ENCODE measurements at regions not wholly inside any gene's neighbourhood (a gene's known extent, or its start where the extent isn't known, plus 50 kb on each side); places are given as distances from the start of the nearest gene placed in this dataset.

DNA sequence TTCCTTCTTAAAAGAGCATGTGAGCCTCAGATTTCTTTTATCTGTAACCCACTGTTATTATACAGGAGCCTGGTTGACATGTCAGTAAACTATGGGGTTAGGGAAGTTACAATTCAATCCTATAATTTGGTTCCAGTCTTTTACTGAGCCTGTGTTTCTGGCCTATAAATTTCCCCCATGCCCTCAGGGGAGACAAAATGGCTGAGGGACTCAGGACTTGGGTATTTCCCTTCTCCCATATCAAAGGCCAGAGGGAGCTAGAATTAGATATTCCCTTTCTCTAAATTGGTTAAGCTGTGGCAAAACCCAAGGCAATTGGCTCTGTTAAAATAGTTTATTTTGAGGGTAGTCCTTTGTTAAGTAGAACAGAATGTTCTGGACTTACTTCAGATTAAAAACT lies 823.2 kb downstream of the TLE1 start:
- DNase-seq (ENCODE audit: low read depth in 2 of 2), result no peak

GRCh38 chr9:80843028-80843427 lies 846.3 kb downstream of the TLE1 start:
- DNase-seq (ENCODE audit: low read depth in 2 of 2), result no peak

DNA sequence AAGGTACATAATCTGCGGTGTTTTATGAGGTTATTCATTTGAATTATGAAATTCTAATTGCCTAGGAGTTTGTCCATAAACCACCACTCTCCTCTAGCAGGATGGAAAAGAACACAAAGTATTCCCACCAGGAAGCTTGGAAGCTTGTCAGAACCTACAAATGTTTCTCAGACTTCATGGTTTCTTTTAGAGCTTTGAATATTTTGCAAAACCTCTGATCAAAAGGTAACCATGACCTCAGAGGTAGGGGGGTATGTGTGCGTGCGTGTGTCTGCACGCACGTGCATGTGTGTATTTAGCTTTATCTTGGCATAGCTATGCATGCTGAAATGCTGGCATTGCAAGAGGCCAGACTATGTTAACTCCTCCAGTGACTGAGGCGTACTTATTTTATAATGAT lies 847.0 kb downstream of the TLE1 start:
- no peak for DNase-seq (ENCODE audit: low read depth in 2 of 2)

GRCh38 chr9:80841888-80842287 lies 847.5 kb downstream of the TLE1 start:
- no peak for DNase-seq (ENCODE audit: low read depth in 2 of 2)

DNA sequence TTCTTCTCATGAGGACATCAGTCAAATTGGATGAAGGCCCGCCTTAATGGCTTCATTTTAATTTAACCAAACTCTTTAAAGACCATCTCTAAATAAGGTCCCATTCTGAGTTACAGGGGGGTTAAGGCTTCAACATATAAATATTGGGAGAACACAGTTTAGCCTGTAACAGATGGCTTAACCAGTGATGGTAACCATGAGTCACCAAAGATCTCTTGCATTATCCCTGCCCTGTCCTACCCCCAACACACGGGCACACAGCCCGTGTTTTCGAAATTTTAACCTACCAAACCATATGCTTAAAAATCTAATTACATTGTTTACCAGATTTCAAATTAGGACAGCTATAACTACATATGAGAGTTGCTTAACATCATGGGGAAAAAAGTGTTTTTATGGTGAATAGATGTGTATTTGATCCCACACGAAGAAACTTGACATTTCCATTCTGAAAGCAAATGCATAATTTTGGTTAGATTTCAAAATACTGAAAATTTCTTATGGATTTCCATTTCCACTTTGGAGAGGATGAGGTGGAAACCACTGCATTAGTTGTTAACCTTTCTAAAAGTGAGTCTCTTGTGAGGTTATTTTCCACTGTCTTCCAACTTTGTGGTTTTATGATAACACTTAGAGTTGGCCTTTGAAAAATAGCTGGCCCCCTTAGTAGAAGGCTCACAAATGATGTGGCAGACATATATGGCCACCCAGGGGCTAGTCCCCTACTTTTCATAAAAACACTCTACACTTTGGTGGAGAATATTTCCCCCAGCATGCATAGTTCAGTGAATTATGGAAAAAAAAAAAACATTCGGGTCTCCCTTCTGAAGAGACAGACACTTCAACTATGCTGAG lies 849.3 kb downstream of the TLE1 start:
- DNase-seq (ENCODE audit: low read depth in 2 of 2), result no peak

DNA sequence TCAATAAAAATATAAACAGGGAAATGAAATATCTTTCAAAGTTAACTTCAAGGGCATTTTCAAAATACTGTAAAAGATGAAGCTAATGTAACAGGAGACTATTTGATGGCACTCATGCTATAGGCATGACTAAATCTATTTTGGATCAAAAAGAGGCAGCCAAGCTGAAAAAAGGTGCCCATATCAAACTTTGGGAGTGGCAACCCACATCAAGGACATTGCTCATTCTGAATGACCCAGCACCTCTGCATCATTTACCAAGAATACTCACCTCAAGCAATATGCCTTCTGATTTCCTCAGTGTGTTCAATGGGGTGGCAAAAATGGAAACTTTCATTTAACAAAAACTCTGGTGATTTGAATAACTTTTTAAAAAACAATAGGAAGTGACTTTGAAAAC lies 853.3 kb downstream of the TLE1 start:
- no peak for DNase-seq (ENCODE audit: low read depth in 2 of 2)

GRCh38 chr9:80831751-80832150 lies 857.6 kb downstream of the TLE1 start:
- DNase-seq (ENCODE audit: low read depth in 2 of 2), result no peak

DNA sequence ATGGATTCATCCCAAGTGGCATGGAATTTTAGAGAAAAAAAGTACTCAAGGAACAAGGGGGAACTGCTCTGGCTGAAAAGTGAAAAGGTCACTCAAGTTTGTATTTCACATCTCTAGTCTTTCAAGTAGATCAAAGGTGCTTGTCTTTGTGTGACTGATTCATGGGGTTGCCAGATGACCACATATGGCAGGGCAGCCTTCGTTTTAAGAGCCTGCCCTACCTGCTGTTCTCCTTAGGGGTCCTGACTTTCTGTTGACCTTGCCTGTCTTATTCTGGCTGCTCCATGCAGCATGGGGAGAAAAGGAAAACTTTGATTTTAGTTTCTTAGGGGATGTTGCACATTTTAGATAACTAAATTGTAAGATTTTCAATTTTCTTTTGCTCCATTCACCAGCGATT lies 877.7 kb downstream of the TLE1 start:
- no peak for DNase-seq (ENCODE audit: low read depth in 2 of 2)

DNA sequence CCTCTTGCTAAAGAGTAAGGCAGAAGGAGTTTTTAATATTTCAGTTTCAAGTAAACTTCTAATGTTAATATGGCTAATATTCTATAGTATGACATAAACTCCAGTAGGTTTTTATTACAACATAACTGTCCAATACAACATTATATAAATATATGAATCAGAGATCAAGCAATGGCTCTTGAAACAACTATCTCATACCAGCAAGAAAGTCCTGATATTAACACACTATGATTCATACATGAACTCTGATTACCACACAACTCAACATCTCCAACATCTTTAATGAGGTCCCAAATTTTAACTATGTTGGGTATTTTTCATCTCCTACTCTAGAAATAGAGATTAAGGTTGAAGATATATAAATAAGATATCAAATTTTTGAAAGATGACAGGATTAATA lies 878.3 kb downstream of the TLE1 start:
- DNase-seq (ENCODE audit: low read depth in 2 of 2), result no peak

- DNase-seq (ENCODE audit: low read depth in 2 of 2), result no peak
Measured at GRCh38 chr9:80806671-80807070, 882.7 kb downstream of the TLE1 start.

GRCh38 chr9:80804873-80805272 lies 884.5 kb downstream of the TLE1 start:
- no peak for DNase-seq (ENCODE audit: low read depth in 2 of 2)

DNA sequence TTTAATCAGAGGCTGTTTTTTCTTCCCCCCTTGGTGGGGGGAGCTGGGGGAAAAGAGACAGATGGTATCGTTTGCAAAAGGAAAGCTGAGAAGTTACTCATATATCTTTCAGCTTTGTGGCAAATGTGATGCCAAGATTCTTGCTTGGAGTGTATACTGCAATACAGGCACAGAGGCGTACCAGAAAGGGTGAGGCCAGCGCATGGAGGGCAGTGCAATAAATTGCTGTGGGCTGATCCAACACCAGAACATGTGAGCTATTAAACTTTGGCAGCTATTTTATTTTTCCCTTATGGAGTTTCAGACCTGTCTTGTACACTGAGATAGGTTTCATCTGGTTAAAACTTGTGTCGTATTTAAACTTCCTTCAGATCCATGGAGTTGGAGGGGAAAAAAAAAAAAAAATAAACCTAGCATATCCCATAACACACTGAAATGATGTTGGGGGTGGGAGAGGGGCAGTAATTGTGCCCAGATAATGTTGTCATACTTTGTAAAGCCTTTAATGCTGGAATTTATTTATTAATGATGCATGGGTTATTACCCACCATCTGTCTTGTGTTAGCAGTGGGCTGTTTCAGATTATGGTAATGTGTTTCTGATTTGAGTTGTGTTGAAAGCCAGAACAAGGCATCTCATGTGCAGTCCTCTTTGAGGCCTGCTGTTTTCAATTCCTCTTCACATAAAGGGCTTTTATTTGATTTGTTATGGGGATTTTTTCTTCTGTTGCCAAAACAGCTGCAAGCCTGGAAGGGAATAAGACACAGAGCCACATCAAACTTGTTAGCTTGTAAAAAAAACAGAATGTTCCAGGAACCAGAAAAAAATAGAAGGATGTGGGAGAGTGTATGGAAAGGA lies 891.3 kb downstream of the TLE1 start:
- DNase-seq (ENCODE audit: low read depth in 2 of 2), result no peak

GRCh38 chr9:80797101-80797829 lies 892.1 kb downstream of the TLE1 start:
- DNase-seq (ENCODE audit: low read depth in 2 of 2), result no peak

DNA sequence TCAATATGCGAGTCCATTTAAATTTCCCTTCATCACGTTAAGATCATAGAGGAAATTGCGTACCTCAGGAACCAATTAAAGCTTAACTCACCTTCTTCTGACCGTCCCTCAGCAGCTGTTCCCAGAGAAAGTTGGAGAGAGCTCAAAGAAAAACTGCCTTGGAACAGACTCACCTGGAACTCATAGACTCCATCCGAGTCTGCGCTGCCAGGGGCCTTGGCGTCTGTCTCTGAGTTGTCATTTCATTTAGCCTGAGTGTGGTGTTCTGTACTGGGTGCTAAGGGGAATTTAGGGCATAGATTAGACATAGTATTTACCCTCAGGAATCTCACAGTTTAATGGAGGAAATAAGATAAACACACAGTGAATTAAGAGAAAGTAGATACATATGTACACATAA lies 892.7 kb downstream of the TLE1 start:
- no peak for DNase-seq (ENCODE audit: low read depth in 2 of 2)

DNA sequence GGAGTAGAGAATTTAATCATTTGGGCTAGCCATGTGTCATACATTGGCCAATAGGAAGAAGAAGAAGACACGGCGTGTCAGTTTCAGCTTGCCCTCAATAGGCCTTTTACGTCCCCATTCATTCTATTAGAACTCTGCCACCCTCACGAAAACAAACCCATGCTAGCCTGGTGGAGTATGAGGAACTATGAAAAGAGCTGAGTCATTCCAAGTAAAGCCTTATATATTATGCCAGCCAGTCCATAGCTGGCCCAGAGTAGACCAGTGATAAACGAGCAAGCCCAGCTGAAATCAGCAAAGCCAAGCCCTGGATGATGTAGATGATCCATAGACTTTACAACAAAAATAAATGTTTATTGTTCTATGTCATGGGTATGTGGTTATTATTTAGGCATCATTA lies 895.1 kb downstream of the TLE1 start:
- no peak for DNase-seq (ENCODE audit: low read depth in 2 of 2)

GRCh38 chr9:80793706-80794105 lies 895.6 kb downstream of the TLE1 start:
- no peak for DNase-seq (ENCODE audit: low read depth in 2 of 2)

DNA sequence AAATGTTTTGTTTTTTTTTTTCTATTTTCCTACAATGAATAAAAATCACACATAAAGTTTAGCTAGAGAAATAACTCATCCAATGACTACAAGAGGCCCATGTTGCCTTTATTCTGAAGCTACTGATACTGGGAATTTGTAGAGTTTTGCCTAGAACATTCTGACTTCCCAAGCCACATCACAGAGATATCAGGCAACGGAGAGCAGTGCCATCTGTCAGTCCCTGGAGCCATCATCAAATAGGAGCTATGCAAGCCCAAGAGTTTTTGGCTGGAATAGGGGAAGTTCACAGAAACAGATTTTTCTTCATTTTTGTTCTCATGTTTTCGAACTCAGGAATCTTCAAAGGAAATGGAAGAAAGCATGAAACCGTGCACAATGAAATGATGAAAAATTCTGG lies 896.6 kb downstream of the TLE1 start:
- no peak for DNase-seq (ENCODE audit: low read depth in 2 of 2)

- no peak for DNase-seq (ENCODE audit: low read depth in 2 of 2)
Measured at GRCh38 chr9:80791836-80792235, 897.5 kb downstream of the TLE1 start.

DNA sequence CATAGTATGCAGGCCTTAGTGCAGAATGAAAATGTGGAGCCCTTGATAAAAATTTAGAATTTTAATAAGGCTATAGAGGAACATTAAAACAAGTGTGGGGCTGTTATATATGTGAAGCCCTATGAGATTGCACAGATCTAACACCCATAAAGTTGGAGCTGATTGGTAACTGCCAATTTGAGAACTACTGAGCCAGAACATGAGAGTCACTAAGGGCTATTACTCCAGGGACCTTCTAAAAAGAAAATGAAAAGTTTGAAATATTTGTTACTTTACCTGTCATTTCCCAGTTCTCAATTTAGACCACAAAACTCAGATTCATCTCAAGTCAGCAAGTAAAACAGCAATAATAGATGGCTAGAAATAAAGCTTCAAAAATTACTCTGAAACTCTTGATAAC lies 898.6 kb downstream of the TLE1 start:
- no peak for DNase-seq (ENCODE audit: low read depth in 2 of 2)

DNA sequence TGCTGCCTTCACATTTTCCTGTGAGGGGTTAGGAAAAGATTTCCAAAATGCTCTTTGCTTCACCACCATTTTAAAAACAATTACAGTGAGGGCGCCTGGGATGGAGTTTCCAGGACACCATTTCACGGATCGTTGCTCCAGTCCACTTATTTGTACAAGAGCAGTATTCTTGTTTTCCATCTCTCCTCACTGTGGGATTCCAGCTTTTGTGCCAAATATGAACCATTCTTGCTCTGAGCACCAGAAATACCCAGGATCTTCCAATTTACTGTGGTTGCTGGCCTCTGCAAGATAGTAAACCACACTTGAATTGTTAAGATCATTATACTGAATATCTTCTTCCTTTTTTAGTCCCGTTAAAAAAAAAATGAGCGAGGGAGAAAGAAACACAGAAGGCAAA lies 899.5 kb downstream of the TLE1 start:
- no peak for DNase-seq (ENCODE audit: low read depth in 2 of 2)

GRCh38 chr9:80787636-80788035 lies 901.7 kb downstream of the TLE1 start:
- no peak for DNase-seq (ENCODE audit: low read depth in 2 of 2)

- no peak for DNase-seq (ENCODE audit: low read depth in 2 of 2)
Measured at GRCh38 chr9:80784647-80785046, 904.7 kb downstream of the TLE1 start.

Data from stimulated activated CD8-positive, alpha-beta memory T cell treated with anti-CD3 and anti-CD28 coated beads, Interleukin-7, amount 100 ng/mL, for 4 hours (primary cell).